IMR-90 (cell line): ENCODE measurements at regions not wholly inside any gene's neighbourhood (a gene's known extent, or its start where the extent isn't known, plus 50 kb on each side); places are given as distances from the start of the nearest gene placed in this dataset.

Experiments used
- ATAC-seq: fragments of 200-7000 bp; cut with Tn5 transposase; 2 replicates; pipeline ENCODE4 v1.9.1; 2020; ENCODE audit warnings: low read depth, mild to moderate bottlenecking, moderate library complexity
- BruUV-seq: library from RNA; stranded (reverse); fragments of 400-500 nt; replicated peaks from 2 replicates; lab custom pipeline; 2021; lab: Mats Ljungman, UMichigan
- CTCF ChIA-PET: fragments of 300-600 bp; formaldehyde crosslinking; extraction: SDS; loops from one replicate; lab custom pipeline; 2021; ENCODE audit warnings: antibody characterized with exemption; lab: Yijun Ruan, JAX
- POLR2A ChIA-PET: fragments of 300-600 bp; sonication (Branson Sonifier 250); formaldehyde crosslinking; loops from one replicate; lab custom pipeline; 2022; ENCODE audit warnings: antibody characterized with exemption; ENCODE audit not compliant: unreplicated experiment; lab: Charles Lee
- DNase-seq: peaks from one replicate; pipeline ENCODE4 v3.0.0; 2013
- H2AFZ ChIP-seq: replicated peaks from 2 replicates; pipeline ENCODE3; 2013; ENCODE audit warnings: low read length, mild to moderate bottlenecking; ENCODE audit not compliant: poor library complexity
- H2AK5ac ChIP-seq: 2 replicates; pipeline ENCODE4 v1.6.1; 2013; ENCODE audit warnings: low read depth, low read length, inconsistent platforms
- H2AK9ac ChIP-seq: replicated peaks from 2 replicates; pipeline ENCODE3; 2013; ENCODE audit warnings: mild to moderate bottlenecking, low read depth, low read length, moderate library complexity; ENCODE audit not compliant: poor library complexity
- H2BK120ac ChIP-seq: 2 replicates; pipeline ENCODE4 v1.6.1; 2013; ENCODE audit warnings: low read depth, low read length, inconsistent platforms
- H2BK15ac ChIP-seq: 3 replicates; pipeline ENCODE4 v1.6.1; 2013; ENCODE audit warnings: low read depth, low read length, inconsistent platforms
- H2BK20ac ChIP-seq: 2 replicates; pipeline ENCODE4 v1.6.1; 2013; ENCODE audit warnings: low read depth, mild to moderate bottlenecking, inconsistent platforms, low read length, moderate library complexity
- H2BK5ac ChIP-seq: 2 replicates; pipeline ENCODE4 v1.6.1; 2013; ENCODE audit warnings: mild to moderate bottlenecking, low read depth, low read length, inconsistent platforms; ENCODE audit not compliant: poor library complexity, severe bottlenecking
- H3K14ac ChIP-seq: replicated peaks from 2 replicates; pipeline ENCODE4 v1.6.1; 2013; ENCODE audit warnings: low read depth, low read length, inconsistent platforms
- H3K18ac ChIP-seq: 2 replicates; pipeline ENCODE4 v1.6.1; 2013; ENCODE audit warnings: low read depth, low read length, control low read depth
- H3K23ac ChIP-seq: 2 replicates; pipeline ENCODE4 v1.6.1; 2013; ENCODE audit warnings: low read depth, low read length, inconsistent platforms
- H3K27ac ChIP-seq: 2 replicates; pipeline ENCODE4 v1.5.1; 2013; ENCODE audit warnings: mild to moderate bottlenecking, control low read depth, low read length; ENCODE audit not compliant: insufficient read depth
- H3K27me3 ChIP-seq: 2 replicates; pipeline ENCODE4 v1.6.1; 2013; ENCODE audit warnings: low read length; ENCODE audit not compliant: control insufficient read depth, insufficient read depth
- H3K36me3 ChIP-seq: 2 replicates; pipeline ENCODE4 v1.6.1; 2013; ENCODE audit warnings: low read length, mixed read lengths; ENCODE audit not compliant: control insufficient read depth, insufficient read depth
- H3K4ac ChIP-seq: 2 replicates; pipeline ENCODE4 v1.6.1; 2013; ENCODE audit warnings: low read depth, low read length, inconsistent platforms
- H3K4me1 ChIP-seq: 2 replicates; pipeline ENCODE4 v1.6.1; 2013; ENCODE audit warnings: low read length, mixed read lengths; ENCODE audit not compliant: control insufficient read depth, insufficient read depth
- H3K4me2 ChIP-seq: 2 replicates; pipeline ENCODE4 v1.6.1; 2013; ENCODE audit warnings: low read depth, mild to moderate bottlenecking, control low read depth, low read length, moderate library complexity
- H3K4me3 ChIP-seq: 2 replicates; pipeline ENCODE4 v1.5.1; 2013; ENCODE audit warnings: low read depth, mild to moderate bottlenecking, control low read depth, low read length, moderate library complexity; ENCODE audit not compliant: insufficient read depth
- H3K56ac ChIP-seq: 2 replicates; pipeline ENCODE4 v1.6.1; 2013; ENCODE audit warnings: low read length, inconsistent platforms; ENCODE audit not compliant: insufficient read depth; ENCODE audit errors: extremely low read depth
- H3K79me1 ChIP-seq, 2 experiments: 2 replicates each; pipeline ENCODE4 v1.6.1; 2013; ENCODE audit warnings: low read length in 2 of 2, inconsistent platforms in 1 of 2, low read depth in 1 of 2
- H3K9ac ChIP-seq: 2 replicates; pipeline ENCODE4 v1.6.1; 2013; ENCODE audit warnings: low read depth, low read length, control low read depth
- H3K9me1 ChIP-seq: 2 replicates; pipeline ENCODE4 v1.6.1; 2013; ENCODE audit warnings: low read length, inconsistent platforms; ENCODE audit not compliant: insufficient read depth
- H3K9me3 ChIP-seq: 2 replicates; pipeline ENCODE4 v1.6.1; 2013; ENCODE audit warnings: low read length; ENCODE audit not compliant: control insufficient read depth, insufficient read depth
- H4K20me1 ChIP-seq: 2 replicates; pipeline ENCODE4 v1.6.1; 2013; ENCODE audit warnings: low read length, inconsistent platforms; ENCODE audit not compliant: insufficient read depth
- H4K5ac ChIP-seq: 2 replicates; pipeline ENCODE4 v1.6.1; 2013; ENCODE audit warnings: mild to moderate bottlenecking, low read depth, low read length, control low read depth
- H4K8ac ChIP-seq, 2 experiments: 2 replicates each; pipeline ENCODE4 v1.6.1; 2013; ENCODE audit warnings: low read depth in 2 of 2, low read length in 2 of 2, control low read depth in 1 of 2, inconsistent platforms in 1 of 2
- H4K91ac ChIP-seq: 2 replicates; pipeline ENCODE4 v1.6.1; 2013; ENCODE audit warnings: low read depth, low read length, inconsistent platforms; ENCODE audit not compliant: insufficient read depth
- BHLHE40 ChIP-seq: fragments of 150-350 bp; IDR thresholded peaks from 2 replicates; pipeline ENCODE4 v1.6.1; 2016; ENCODE audit warnings: mild to moderate bottlenecking, low read depth, low read length
- CEBPB ChIP-seq: IDR thresholded peaks from 2 replicates; pipeline ENCODE4 v1.6.1; 2012; ENCODE audit warnings: low read depth, low read length, improper control_type of control experiment
- CHD1 ChIP-seq: IDR thresholded peaks from 2 replicates; pipeline ENCODE4 v1.6.1; 2012; ENCODE audit warnings: low read depth, low read length, improper control_type of control experiment
- FOS ChIP-seq: fragments of 150-350 bp; IDR thresholded peaks from 2 replicates; pipeline ENCODE4 v1.6.1; 2016; ENCODE audit warnings: low read depth, low read length
- MAFK ChIP-seq: IDR thresholded peaks from 2 replicates; pipeline ENCODE4 v1.6.1; 2012; ENCODE audit warnings: low read depth, low read length, improper control_type of control experiment
- MAZ ChIP-seq: IDR thresholded peaks from 2 replicates; pipeline ENCODE4 v1.6.1; 2012; ENCODE audit warnings: low read depth, mild to moderate bottlenecking, low read length, improper control_type of control experiment, moderate library complexity, borderline replicate concordance
- MXI1 ChIP-seq: IDR thresholded peaks from 2 replicates; pipeline ENCODE4 v1.6.1; 2012; ENCODE audit warnings: low read depth, mild to moderate bottlenecking, low read length, moderate library complexity, borderline replicate concordance
- NFE2L2 ChIP-seq: fragments of 150-350 bp; IDR thresholded peaks from 2 replicates; pipeline ENCODE4 v1.6.1; 2016; ENCODE audit warnings: low read depth, mild to moderate bottlenecking, low read length
- POLR2A ChIP-seq: IDR thresholded peaks from 2 replicates; pipeline ENCODE4 v1.6.1; 2012; ENCODE audit warnings: mild to moderate bottlenecking, low read depth, low read length
- RAD21 ChIP-seq: IDR thresholded peaks from 2 replicates; pipeline ENCODE4 v1.6.1; 2012; ENCODE audit warnings: low read length, improper control_type of control experiment
- RCOR1 ChIP-seq: IDR thresholded peaks from 2 replicates; pipeline ENCODE4 v1.6.1; 2012; ENCODE audit warnings: mild to moderate bottlenecking, low read length, improper control_type of control experiment; ENCODE audit not compliant: insufficient replicate concordance
- RFX5 ChIP-seq: IDR thresholded peaks from 2 replicates; pipeline ENCODE4 v1.8.0; 2012; ENCODE audit warnings: low read depth, mild to moderate bottlenecking, low read length, moderate library complexity
- SMC3 ChIP-seq: fragments of 150-350 bp; IDR thresholded peaks from 2 replicates; pipeline ENCODE4 v1.6.1; 2016; ENCODE audit warnings: low read depth, mild to moderate bottlenecking, antibody characterized with exemption, low read length, moderate library complexity
- WGBS, 2 experiments: methylation state at CpG; one replicate each; pipeline versions ENCODE4 v1.1.5 to v1.1.7; 2013; ENCODE audit warnings: missing lambda C conversion rate in 2 of 2; ENCODE audit not compliant: insufficient read length in 1 of 2; ENCODE audit errors: extremely low coverage in 2 of 2; 5-methylcytosine and 5-hydroxymethylcytosine counted together
- dilution Hi-C: fragments of 300-500 bp; cut with HindIII; formaldehyde crosslinking; loops from one replicate; pipeline ENCODE4 v1.14.3; 2018; ENCODE audit warnings: low sequenced_read_pairs; ENCODE audit not compliant: unreplicated experiment
- in situ Hi-C: fragments of 300-500 bp; cut with MboI; formaldehyde crosslinking; loops from 3 replicates; pipeline ENCODE4 v1.14.3; 2019; ENCODE audit warnings: low sequenced_read_pairs, inconsistent platforms, mixed read lengths
- intact Hi-C: fragments of 100-400 bp; cut with micrococcal nuclease; formaldehyde crosslinking; loops from 2 replicates; pipeline ENCODE4 v1.10.0; 2022
- TF ChIP-seq, protein P1 (sequence below): fragments of 150-350 bp; IDR thresholded peaks from 2 replicates; pipeline ENCODE4 v1.6.1; 2017; ENCODE audit warnings: mild to moderate bottlenecking, antibody characterized with exemption, low read length, low read depth
- TF ChIP-seq, protein P2 (sequence below): conservative IDR thresholded peaks from 2 replicates; pipeline ENCODE4 v1.5.1; 2012; ENCODE audit warnings: mild to moderate bottlenecking, low read depth, low read length, improper control_type of control experiment
- TF ChIP-seq, protein P3 (sequence below): fragments of 150-350 bp; IDR thresholded peaks from 2 replicates; pipeline ENCODE4 v1.6.1; 2016; ENCODE audit warnings: low read depth, mild to moderate bottlenecking, low read length, moderate library complexity, borderline replicate concordance

DNA sequence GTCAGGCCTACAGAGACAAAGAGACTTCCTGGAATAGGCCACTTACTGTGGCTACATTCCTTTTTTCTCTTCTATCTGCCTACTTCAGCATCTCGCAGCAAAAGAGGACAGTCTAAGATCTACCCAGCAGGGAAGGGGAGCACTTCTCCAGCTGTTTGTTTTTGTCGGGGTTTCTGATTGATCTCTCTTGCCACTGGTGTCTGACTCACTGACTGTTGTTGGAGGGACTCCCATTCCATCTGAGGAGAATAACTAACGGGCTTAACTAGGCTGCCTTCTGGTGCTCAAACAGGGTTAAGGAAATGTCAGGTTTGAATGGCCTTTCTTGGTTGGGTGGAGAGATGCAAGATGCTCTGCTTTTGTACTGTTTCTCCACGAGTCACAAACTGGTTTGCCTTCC is 100.2 kb upstream of the TMEM164 start:
- H3K23ac ChIP-seq, result no peak overlapping the region
- peaks cover 7% of the 10 kb centered on the region for H3K27me3 ChIP-seq
- no peaks in the 10 kb centered on the region for H3K9me3 ChIP-seq
- H4K20me1 ChIP-seq, result no peaks in the 10 kb centered on the region
- no peak overlapping the region for H2AK5ac ChIP-seq
- H4K91ac ChIP-seq, result no peak overlapping the region
- H3K56ac ChIP-seq, result no peak overlapping the region
- H3K27ac ChIP-seq, result no peak overlapping the region
- no peak overlapping the region for H2AFZ ChIP-seq
- H3K79me1 ChIP-seq, result no peaks in the 10 kb centered on the region
- H3K9ac ChIP-seq, result no peak overlapping the region
- H4K5ac ChIP-seq, result no peak overlapping the region
- no peak overlapping the region for H2BK5ac ChIP-seq
- ChIA-PET CTCF (no interaction called here), POLR2A (no interaction called here)
- whole genome bisulfite sequencing, 2 experiments, result no CpG with 5 or more reads among the region's 4 CpGs
- no TSS peak for BruUV-seq
- H3K9me1 ChIP-seq, result no peaks in the 10 kb centered on the region
- no peak overlapping the region for H4K8ac ChIP-seq
- H3K4me3 ChIP-seq, result no peak overlapping the region
- ATAC-seq (peak; percentile 60), DNase-seq (peak; percentile 61)
- H2AK9ac ChIP-seq, result no peak overlapping the region
- in situ Hi-C loops (loop anchor here (25.0 kb wide), 1 partner anchor 510 kb away; no protein-coding TSS in a partner anchor), dilution Hi-C loops (no loop called here), intact Hi-C loops (loop anchor here (1.0 kb wide), 1 partner anchor 11 kb away; no protein-coding TSS in a partner anchor)
- no peak overlapping the region for H3K14ac ChIP-seq
- H3K18ac ChIP-seq, result no peak overlapping the region
- H3K36me3 ChIP-seq, result no peaks in the 10 kb centered on the region
- TF ChIP-seq, protein P1, sequence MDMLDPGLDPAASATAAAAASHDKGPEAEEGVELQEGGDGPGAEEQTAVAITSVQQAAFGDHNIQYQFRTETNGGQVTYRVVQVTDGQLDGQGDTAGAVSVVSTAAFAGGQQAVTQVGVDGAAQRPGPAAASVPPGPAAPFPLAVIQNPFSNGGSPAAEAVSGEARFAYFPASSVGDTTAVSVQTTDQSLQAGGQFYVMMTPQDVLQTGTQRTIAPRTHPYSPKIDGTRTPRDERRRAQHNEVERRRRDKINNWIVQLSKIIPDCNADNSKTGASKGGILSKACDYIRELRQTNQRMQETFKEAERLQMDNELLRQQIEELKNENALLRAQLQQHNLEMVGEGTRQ, result no peak
- TF ChIP-seq MAFK (no peak), FOS (no peak), MAZ (no peak), POLR2A (no peak), CHD1 (no peak), NFE2L2 (no peak), BHLHE40 (no peak), CEBPB (no peak), RCOR1 (no peak), RAD21 (no peak), RFX5 (no peak), MXI1 (no peak), SMC3 (no peak)
- TF ChIP-seq, protein P2, sequence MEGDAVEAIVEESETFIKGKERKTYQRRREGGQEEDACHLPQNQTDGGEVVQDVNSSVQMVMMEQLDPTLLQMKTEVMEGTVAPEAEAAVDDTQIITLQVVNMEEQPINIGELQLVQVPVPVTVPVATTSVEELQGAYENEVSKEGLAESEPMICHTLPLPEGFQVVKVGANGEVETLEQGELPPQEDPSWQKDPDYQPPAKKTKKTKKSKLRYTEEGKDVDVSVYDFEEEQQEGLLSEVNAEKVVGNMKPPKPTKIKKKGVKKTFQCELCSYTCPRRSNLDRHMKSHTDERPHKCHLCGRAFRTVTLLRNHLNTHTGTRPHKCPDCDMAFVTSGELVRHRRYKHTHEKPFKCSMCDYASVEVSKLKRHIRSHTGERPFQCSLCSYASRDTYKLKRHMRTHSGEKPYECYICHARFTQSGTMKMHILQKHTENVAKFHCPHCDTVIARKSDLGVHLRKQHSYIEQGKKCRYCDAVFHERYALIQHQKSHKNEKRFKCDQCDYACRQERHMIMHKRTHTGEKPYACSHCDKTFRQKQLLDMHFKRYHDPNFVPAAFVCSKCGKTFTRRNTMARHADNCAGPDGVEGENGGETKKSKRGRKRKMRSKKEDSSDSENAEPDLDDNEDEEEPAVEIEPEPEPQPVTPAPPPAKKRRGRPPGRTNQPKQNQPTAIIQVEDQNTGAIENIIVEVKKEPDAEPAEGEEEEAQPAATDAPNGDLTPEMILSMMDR, result no peak
- TF ChIP-seq, protein P3, sequence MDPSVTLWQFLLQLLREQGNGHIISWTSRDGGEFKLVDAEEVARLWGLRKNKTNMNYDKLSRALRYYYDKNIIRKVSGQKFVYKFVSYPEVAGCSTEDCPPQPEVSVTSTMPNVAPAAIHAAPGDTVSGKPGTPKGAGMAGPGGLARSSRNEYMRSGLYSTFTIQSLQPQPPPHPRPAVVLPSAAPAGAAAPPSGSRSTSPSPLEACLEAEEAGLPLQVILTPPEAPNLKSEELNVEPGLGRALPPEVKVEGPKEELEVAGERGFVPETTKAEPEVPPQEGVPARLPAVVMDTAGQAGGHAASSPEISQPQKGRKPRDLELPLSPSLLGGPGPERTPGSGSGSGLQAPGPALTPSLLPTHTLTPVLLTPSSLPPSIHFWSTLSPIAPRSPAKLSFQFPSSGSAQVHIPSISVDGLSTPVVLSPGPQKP, result no peak
- no peak overlapping the region for H2BK120ac ChIP-seq
- no peaks in the 10 kb centered on the region for H3K4me1 ChIP-seq
- H2BK20ac ChIP-seq, result no peak overlapping the region
- H2BK15ac ChIP-seq, result no peak overlapping the region
- no peak overlapping the region for H3K4ac ChIP-seq
- H3K4me2 ChIP-seq, result no peak overlapping the region
